HCT116 (cell line): ENCODE measurements at regions not wholly inside any gene's neighbourhood (a gene's known extent, or its start where the extent isn't known, plus 50 kb on each side); places are given as distances from the start of the nearest gene placed in this dataset.

Experiments used
- ATAC-seq: fragments of 200-7000 bp; cut with Tn5 transposase; 2 replicates; pipeline ENCODE4 v1.9.1; 2020; ENCODE audit warnings: mild to moderate bottlenecking, moderate library complexity
- BruUV-seq: library from RNA; stranded (reverse); fragments of 400-500 nt; replicated peaks from 2 replicates; lab custom pipeline; 2021; lab: Mats Ljungman, UMichigan
- CTCF ChIA-PET: fragments of 300-600 bp; sonication (Branson Sonifier 250); formaldehyde crosslinking; loops from one replicate; lab custom pipeline; 2021; ENCODE audit warnings: antibody characterized with exemption; lab: Charles Lee
- POLR2A ChIA-PET: fragments of 300-600, 350-600 bp; sonication (Branson Sonifier 250); formaldehyde crosslinking; loops from one replicate; lab custom pipeline; 2021; ENCODE audit warnings: antibody characterized with exemption; lab: Charles Lee
- RAD21 ChIA-PET, 2 experiments: fragments of 300-600 bp; sonication (Branson Sonifier 250); formaldehyde crosslinking; loops; one replicate each; lab custom pipeline; 2023; ENCODE audit warnings: low total read pairs in 2 of 2; ENCODE audit not compliant: uncharacterized antibody in 2 of 2, unreplicated experiment in 2 of 2, low non-redundant PET in 1 of 2; lab: Charles Lee
- DNase-seq: peaks from one replicate; pipeline ENCODE4 v3.0.0-alpha.2; 2010; ENCODE audit warnings: low read depth, low spot score
- H2AFZ ChIP-seq: fragments of 200-600 bp; shearing (Covaris generic), sonication (generic); 2 replicates; pipeline ENCODE4 v1.6.1; 2017; ENCODE audit warnings: low read depth, mixed run types, mixed read lengths, antibody characterized with exemption, low read length; ENCODE audit not compliant: poor library complexity, severe bottlenecking
- H3K27ac ChIP-seq: 2 replicates; pipeline ENCODE4 v1.5.1; 2012; ENCODE audit warnings: low read depth, low read length
- H3K27me3 ChIP-seq: fragments of 200-600 bp; sonication (generic); 2 replicates; pipeline ENCODE4 v1.6.1; 2016; ENCODE audit warnings: mixed run types, low read length, mixed read lengths; ENCODE audit not compliant: insufficient read depth
- H3K36me3 ChIP-seq, 2 experiments: fragments of 200-500 bp in 1 of 2; fragments of 200-600 bp in 1 of 2; sonication (Bioruptor generic) in 1 of 2; sonication (generic) in 1 of 2; 2 replicates each; pipeline versions ENCODE4 v1.5.1 to v1.6.1; 2014 to 2016; ENCODE audit warnings: low read length in 2 of 2, inconsistent platforms in 1 of 2, mixed read lengths in 1 of 2, mixed run types in 1 of 2; ENCODE audit not compliant: insufficient read depth in 2 of 2, control insufficient read depth in 1 of 2
- H3K4me1 ChIP-seq, 2 experiments: fragments of 200-600 bp in 1 of 2; sonication (generic) in 1 of 2; 2 replicates each; pipeline versions ENCODE4 v1.5.1 to v1.6.1; 2012 to 2017; ENCODE audit warnings: low read length in 2 of 2, inconsistent platforms in 1 of 2, mild to moderate bottlenecking in 1 of 2, mixed read lengths in 1 of 2, mixed run types in 1 of 2, moderate library complexity in 1 of 2; ENCODE audit not compliant: insufficient read depth in 2 of 2, control insufficient read depth in 1 of 2
- H3K4me2 ChIP-seq: fragments of 200-600 bp; sonication (generic); 2 replicates; pipeline ENCODE4 v1.6.1; 2017; ENCODE audit warnings: mixed run types, low read length, mixed read lengths
- H3K4me3 ChIP-seq, 2 experiments: fragments of 200-600 bp in 1 of 2; sonication (generic) in 1 of 2; replicated peaks in 1 of 2; 2 replicates each; pipeline ENCODE4 v1.5.1; 2011 to 2016; ENCODE audit warnings: low read length in 2 of 2, control low read depth in 1 of 2, low read depth in 1 of 2, mild to moderate bottlenecking in 1 of 2, mixed read lengths in 1 of 2, mixed run types in 1 of 2
- H3K79me2 ChIP-seq: fragments of 200-600 bp; sonication (generic); 2 replicates; pipeline ENCODE4 v1.6.1; 2017; ENCODE audit warnings: mild to moderate bottlenecking, mixed run types, low read length, moderate library complexity, mixed read lengths; ENCODE audit not compliant: insufficient read depth
- H3K9ac ChIP-seq: fragments of 200-600 bp; sonication (generic); 2 replicates; pipeline ENCODE4 v1.6.1; 2016; ENCODE audit warnings: low read length, mixed read lengths
- H3K9me2 ChIP-seq: fragments of 200-600 bp; sonication (generic), shearing (Covaris generic); 2 replicates; pipeline ENCODE4 v1.6.1; 2017; ENCODE audit warnings: mixed run types, mild to moderate bottlenecking, moderate library complexity; ENCODE audit not compliant: insufficient read depth
- H3K9me3 ChIP-seq, 2 experiments: fragments of 200-500 bp in 1 of 2; fragments of 200-600 bp in 1 of 2; sonication (Bioruptor generic) in 1 of 2; sonication (generic) in 1 of 2; 2 replicates each; pipeline ENCODE4 v1.6.1; 2014 to 2017; ENCODE audit warnings: low read length in 2 of 2, mixed read lengths in 2 of 2, inconsistent platforms in 1 of 2, low read depth in 1 of 2, mild to moderate bottlenecking in 1 of 2, mixed run types in 1 of 2, moderate library complexity in 1 of 2; ENCODE audit not compliant: control insufficient read depth in 1 of 2, insufficient read depth in 1 of 2
- H4K20me1 ChIP-seq: fragments of 200-600 bp; sonication (generic), shearing (Covaris generic); 2 replicates; pipeline ENCODE4 v1.6.1; 2017; ENCODE audit warnings: mixed run types, mild to moderate bottlenecking, moderate library complexity; ENCODE audit not compliant: insufficient read depth
- CBX3 ChIP-seq: IDR thresholded peaks from 2 replicates; pipeline ENCODE4 v1.6.1; 2012; ENCODE audit warnings: low read depth
- CEBPB ChIP-seq: IDR thresholded peaks from 2 replicates; pipeline ENCODE4 v1.6.1; 2012; ENCODE audit warnings: low read depth
- EGR1 ChIP-seq: IDR thresholded peaks from 2 replicates; pipeline ENCODE4 v1.6.1; 2012; ENCODE audit warnings: low read depth
- ELF1 ChIP-seq: IDR thresholded peaks from 2 replicates; pipeline ENCODE4 v1.6.1; 2012; ENCODE audit warnings: low read depth, borderline replicate concordance
- EZH2phosphoT487 ChIP-seq: fragments of 200-600 bp; IDR thresholded peaks from 2 replicates; pipeline ENCODE4 v1.6.1; 2018; ENCODE audit warnings: antibody characterized with exemption, borderline replicate concordance
- FOSL1 ChIP-seq: IDR thresholded peaks from 2 replicates; pipeline ENCODE4 v1.6.1; 2012; ENCODE audit warnings: low read depth
- JUND ChIP-seq: IDR thresholded peaks from 2 replicates; pipeline ENCODE4 v1.6.1; 2012
- POLR2A ChIP-seq: IDR thresholded peaks from 2 replicates; pipeline ENCODE4 v1.7.0; 2011; ENCODE audit warnings: borderline replicate concordance; ENCODE audit not compliant: insufficient read depth, insufficient read length; ENCODE audit errors: extremely low read depth
- POLR2AphosphoS5 ChIP-seq: IDR thresholded peaks from 2 replicates; pipeline ENCODE4 v1.6.1; 2011; ENCODE audit warnings: mild to moderate bottlenecking, low read depth, low read length, moderate library complexity
- RAD21 ChIP-seq: IDR thresholded peaks from 2 replicates; pipeline ENCODE4 v1.6.1; 2012; ENCODE audit warnings: low read depth, mild to moderate bottlenecking
- SIN3A ChIP-seq: IDR thresholded peaks from 2 replicates; pipeline ENCODE4 v1.6.1; 2012; ENCODE audit warnings: low read depth
- SP1 ChIP-seq: IDR thresholded peaks from 2 replicates; pipeline ENCODE4 v1.6.1; 2012; ENCODE audit warnings: low read depth
- SRF ChIP-seq: IDR thresholded peaks from 2 replicates; pipeline ENCODE4 v1.6.1; 2012; ENCODE audit warnings: low read depth
- TCF7L2 ChIP-seq: IDR thresholded peaks from 2 replicates; pipeline ENCODE4 v1.7.0; 2011; ENCODE audit warnings: borderline replicate concordance, inconsistent platforms; ENCODE audit not compliant: insufficient read depth, insufficient read length; ENCODE audit errors: extremely low read depth
- YY1 ChIP-seq: IDR thresholded peaks from 2 replicates; pipeline ENCODE4 v1.6.1; 2011; ENCODE audit warnings: low read length, low read depth, moderate library complexity, mild to moderate bottlenecking; ENCODE audit not compliant: insufficient replicate concordance; ENCODE audit errors: extremely low read depth
- ZFX ChIP-seq: fragments of 450-650 bp; IDR thresholded peaks from 2 replicates; pipeline ENCODE4 v1.6.1; 2017
- ZNF274 ChIP-seq: fragments of 200-500 bp; sonication (Bioruptor generic); IDR thresholded peaks from 2 replicates; pipeline ENCODE4 v1.6.1; 2014; ENCODE audit warnings: mild to moderate bottlenecking, low read depth, low read length, inconsistent platforms
- intact Hi-C: fragments of 100-400 bp; cut with micrococcal nuclease; formaldehyde crosslinking; loops from 2 replicates; pipeline ENCODE4 v1.10.0; 2022
- TF ChIP-seq, protein P1 (sequence below), 3 experiments: fragments of 200-600 bp in 1 of 3; sonication (generic) in 1 of 3; IDR thresholded peaks in 2 of 3; conservative IDR thresholded peaks in 1 of 3; 2 replicates each; pipeline ENCODE4 v1.5.1; 2012 to 2017; ENCODE audit warnings: low read depth in 2 of 3, low read length in 2 of 3, antibody characterized with exemption in 1 of 3, borderline replicate concordance in 1 of 3, control low read depth in 1 of 3, mild to moderate bottlenecking in 1 of 3, mixed read lengths in 1 of 3, mixed run types in 1 of 3, moderate library complexity in 1 of 3; ENCODE audit not compliant: insufficient read depth in 1 of 3
- TF ChIP-seq, protein P2 (sequence below): IDR thresholded peaks from 2 replicates; pipeline ENCODE4 v1.6.1; 2012
- TF ChIP-seq, protein P3 (sequence below): IDR thresholded peaks from 2 replicates; pipeline ENCODE4 v1.6.1; 2012; ENCODE audit warnings: low read depth

DNA sequence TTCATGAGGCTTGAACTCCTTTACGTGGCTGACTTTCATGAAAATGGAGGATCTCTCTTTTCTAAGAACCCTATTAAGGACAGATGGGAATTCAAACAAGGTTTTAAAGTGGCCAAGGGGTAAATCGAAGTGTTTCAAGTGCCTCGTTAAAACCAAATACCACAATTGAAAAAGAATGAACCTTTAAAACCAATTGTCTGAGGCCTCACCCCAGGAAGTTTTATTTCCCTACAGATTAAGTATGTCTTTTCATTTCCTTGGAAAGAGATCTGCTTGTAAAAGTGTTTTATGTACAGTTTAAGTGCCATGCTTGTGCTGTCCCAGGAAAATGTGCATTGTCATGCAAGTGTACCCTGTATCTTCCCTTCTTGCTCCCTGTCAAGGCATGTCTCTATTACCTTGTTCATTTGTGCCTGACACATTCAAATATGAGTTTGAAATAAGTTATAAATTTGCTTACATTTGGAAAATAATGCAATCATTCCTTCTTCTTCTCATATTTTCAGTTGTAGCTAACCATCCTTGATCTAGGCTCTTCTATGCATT lies 138.7 kb downstream of the ZPLD1 start (continued):
- TF ChIP-seq, protein P1, sequence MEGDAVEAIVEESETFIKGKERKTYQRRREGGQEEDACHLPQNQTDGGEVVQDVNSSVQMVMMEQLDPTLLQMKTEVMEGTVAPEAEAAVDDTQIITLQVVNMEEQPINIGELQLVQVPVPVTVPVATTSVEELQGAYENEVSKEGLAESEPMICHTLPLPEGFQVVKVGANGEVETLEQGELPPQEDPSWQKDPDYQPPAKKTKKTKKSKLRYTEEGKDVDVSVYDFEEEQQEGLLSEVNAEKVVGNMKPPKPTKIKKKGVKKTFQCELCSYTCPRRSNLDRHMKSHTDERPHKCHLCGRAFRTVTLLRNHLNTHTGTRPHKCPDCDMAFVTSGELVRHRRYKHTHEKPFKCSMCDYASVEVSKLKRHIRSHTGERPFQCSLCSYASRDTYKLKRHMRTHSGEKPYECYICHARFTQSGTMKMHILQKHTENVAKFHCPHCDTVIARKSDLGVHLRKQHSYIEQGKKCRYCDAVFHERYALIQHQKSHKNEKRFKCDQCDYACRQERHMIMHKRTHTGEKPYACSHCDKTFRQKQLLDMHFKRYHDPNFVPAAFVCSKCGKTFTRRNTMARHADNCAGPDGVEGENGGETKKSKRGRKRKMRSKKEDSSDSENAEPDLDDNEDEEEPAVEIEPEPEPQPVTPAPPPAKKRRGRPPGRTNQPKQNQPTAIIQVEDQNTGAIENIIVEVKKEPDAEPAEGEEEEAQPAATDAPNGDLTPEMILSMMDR (IDR thresholded peaks at IDR 0.05 in 2 of 3, conservative IDR thresholded peaks at IDR 0.05 in 1 of 3; ENCODE audit: borderline replicate concordance in 1 of 3, insufficient read depth in 1 of 3, low read depth in 2 of 3, low read length in 2 of 3): no peak
- TF ChIP-seq SRF: no peak
- TF ChIP-seq POLR2A: no peak
- no peak for TF ChIP-seq SP1
- TF ChIP-seq YY1: no peak
- no peak for TF ChIP-seq ZNF274
- no peak for TF ChIP-seq EZH2phosphoT487
- TF ChIP-seq CEBPB: no peak

DNA sequence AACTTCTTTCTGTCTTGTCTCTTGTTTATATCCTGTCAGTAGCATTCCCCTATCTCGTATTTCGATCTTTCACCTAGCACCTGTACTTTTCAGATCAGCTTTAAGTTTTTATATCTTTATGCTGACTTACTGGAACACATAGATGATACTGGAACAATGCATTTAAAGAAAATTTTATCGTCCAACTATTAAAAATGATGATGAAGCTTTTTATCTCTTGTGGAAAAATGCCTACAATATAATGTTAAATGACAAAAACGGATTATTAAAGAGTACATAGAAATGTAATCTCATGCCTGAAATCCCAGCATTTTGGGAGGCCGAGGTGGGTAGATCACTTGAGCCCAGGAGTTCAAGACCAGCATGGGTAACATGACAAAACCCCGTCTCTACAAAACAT lies 139.5 kb downstream of the ZPLD1 start:
- no peaks in the 10 kb centered on the region for H3K9me3 ChIP-seq
- H3K79me2 ChIP-seq: no peaks in the 10 kb centered on the region
- ChIA-PET POLR2A (no interaction called here), RAD21 (no interaction called here), CTCF (no interaction called here)
- DNase-seq: no peak
- H2AFZ ChIP-seq: no peak overlapping the region
- no peak overlapping the region for H3K9ac ChIP-seq
- H3K27ac ChIP-seq: no peak overlapping the region
- BruUV-seq: no TSS peak
- no peak for ATAC-seq
- no peaks in the 10 kb centered on the region for H3K9me2 ChIP-seq
- H3K36me3 ChIP-seq: no peaks in the 10 kb centered on the region
- no peaks in the 10 kb centered on the region for H4K20me1 ChIP-seq
- no peaks in the 10 kb centered on the region for H3K27me3 ChIP-seq
- H3K4me3 ChIP-seq: no peak overlapping the region
- H3K4me1 ChIP-seq: no peaks in the 10 kb centered on the region
- intact Hi-C loops: no loop called here
- H3K4me2 ChIP-seq: no peak overlapping the region
- TF ChIP-seq CEBPB: no peak
- no peak for TF ChIP-seq POLR2AphosphoS5
- no peak for TF ChIP-seq SP1
- TF ChIP-seq SIN3A: no peak
- no peak for TF ChIP-seq FOSL1
- TF ChIP-seq ZFX: no peak
- TF ChIP-seq RAD21: no peak
- TF ChIP-seq, protein P2, sequence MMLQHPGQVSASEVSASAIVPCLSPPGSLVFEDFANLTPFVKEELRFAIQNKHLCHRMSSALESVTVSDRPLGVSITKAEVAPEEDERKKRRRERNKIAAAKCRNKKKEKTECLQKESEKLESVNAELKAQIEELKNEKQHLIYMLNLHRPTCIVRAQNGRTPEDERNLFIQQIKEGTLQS: no peak
- TF ChIP-seq JUND: no peak
- TF ChIP-seq TCF7L2: no peak
- no peak for TF ChIP-seq ELF1
- TF ChIP-seq ZNF274: no peak
- no peak for TF ChIP-seq CBX3
- TF ChIP-seq EGR1: no peak
- TF ChIP-seq, protein P3, sequence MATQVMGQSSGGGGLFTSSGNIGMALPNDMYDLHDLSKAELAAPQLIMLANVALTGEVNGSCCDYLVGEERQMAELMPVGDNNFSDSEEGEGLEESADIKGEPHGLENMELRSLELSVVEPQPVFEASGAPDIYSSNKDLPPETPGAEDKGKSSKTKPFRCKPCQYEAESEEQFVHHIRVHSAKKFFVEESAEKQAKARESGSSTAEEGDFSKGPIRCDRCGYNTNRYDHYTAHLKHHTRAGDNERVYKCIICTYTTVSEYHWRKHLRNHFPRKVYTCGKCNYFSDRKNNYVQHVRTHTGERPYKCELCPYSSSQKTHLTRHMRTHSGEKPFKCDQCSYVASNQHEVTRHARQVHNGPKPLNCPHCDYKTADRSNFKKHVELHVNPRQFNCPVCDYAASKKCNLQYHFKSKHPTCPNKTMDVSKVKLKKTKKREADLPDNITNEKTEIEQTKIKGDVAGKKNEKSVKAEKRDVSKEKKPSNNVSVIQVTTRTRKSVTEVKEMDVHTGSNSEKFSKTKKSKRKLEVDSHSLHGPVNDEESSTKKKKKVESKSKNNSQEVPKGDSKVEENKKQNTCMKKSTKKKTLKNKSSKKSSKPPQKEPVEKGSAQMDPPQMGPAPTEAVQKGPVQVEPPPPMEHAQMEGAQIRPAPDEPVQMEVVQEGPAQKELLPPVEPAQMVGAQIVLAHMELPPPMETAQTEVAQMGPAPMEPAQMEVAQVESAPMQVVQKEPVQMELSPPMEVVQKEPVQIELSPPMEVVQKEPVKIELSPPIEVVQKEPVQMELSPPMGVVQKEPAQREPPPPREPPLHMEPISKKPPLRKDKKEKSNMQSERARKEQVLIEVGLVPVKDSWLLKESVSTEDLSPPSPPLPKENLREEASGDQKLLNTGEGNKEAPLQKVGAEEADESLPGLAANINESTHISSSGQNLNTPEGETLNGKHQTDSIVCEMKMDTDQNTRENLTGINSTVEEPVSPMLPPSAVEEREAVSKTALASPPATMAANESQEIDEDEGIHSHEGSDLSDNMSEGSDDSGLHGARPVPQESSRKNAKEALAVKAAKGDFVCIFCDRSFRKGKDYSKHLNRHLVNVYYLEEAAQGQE: no peak
